HCT116 (cell line): ENCODE measurements at regions not wholly inside any gene's neighbourhood (a gene's known extent, or its start where the extent isn't known, plus 50 kb on each side); places are given as distances from the start of the nearest gene placed in this dataset.

Experiments used
- ATAC-seq: fragments of 200-7000 bp; cut with Tn5 transposase; 2 replicates; pipeline ENCODE4 v1.9.1; 2020; ENCODE audit warnings: mild to moderate bottlenecking, moderate library complexity
- BruUV-seq: library from RNA; stranded (reverse); fragments of 400-500 nt; replicated peaks from 2 replicates; lab custom pipeline; 2021; lab: Mats Ljungman, UMichigan
- CTCF ChIA-PET: fragments of 300-600 bp; sonication (Branson Sonifier 250); formaldehyde crosslinking; loops from one replicate; lab custom pipeline; 2021; ENCODE audit warnings: antibody characterized with exemption; lab: Charles Lee
- POLR2A ChIA-PET: fragments of 300-600, 350-600 bp; sonication (Branson Sonifier 250); formaldehyde crosslinking; loops from one replicate; lab custom pipeline; 2021; ENCODE audit warnings: antibody characterized with exemption; lab: Charles Lee
- RAD21 ChIA-PET, 2 experiments: fragments of 300-600 bp; sonication (Branson Sonifier 250); formaldehyde crosslinking; loops; one replicate each; lab custom pipeline; 2023; ENCODE audit warnings: low total read pairs in 2 of 2; ENCODE audit not compliant: uncharacterized antibody in 2 of 2, unreplicated experiment in 2 of 2, low non-redundant PET in 1 of 2; lab: Charles Lee
- DNase-seq: peaks from one replicate; pipeline ENCODE4 v3.0.0-alpha.2; 2010; ENCODE audit warnings: low read depth, low spot score
- H2AFZ ChIP-seq: fragments of 200-600 bp; shearing (Covaris generic), sonication (generic); 2 replicates; pipeline ENCODE4 v1.6.1; 2017; ENCODE audit warnings: low read depth, mixed run types, mixed read lengths, antibody characterized with exemption, low read length; ENCODE audit not compliant: poor library complexity, severe bottlenecking
- H3K27ac ChIP-seq: 2 replicates; pipeline ENCODE4 v1.5.1; 2012; ENCODE audit warnings: low read depth, low read length
- H3K27me3 ChIP-seq: fragments of 200-600 bp; sonication (generic); 2 replicates; pipeline ENCODE4 v1.6.1; 2016; ENCODE audit warnings: mixed run types, low read length, mixed read lengths; ENCODE audit not compliant: insufficient read depth
- H3K36me3 ChIP-seq, 2 experiments: fragments of 200-500 bp in 1 of 2; fragments of 200-600 bp in 1 of 2; sonication (Bioruptor generic) in 1 of 2; sonication (generic) in 1 of 2; 2 replicates each; pipeline versions ENCODE4 v1.5.1 to v1.6.1; 2014 to 2016; ENCODE audit warnings: low read length in 2 of 2, inconsistent platforms in 1 of 2, mixed read lengths in 1 of 2, mixed run types in 1 of 2; ENCODE audit not compliant: insufficient read depth in 2 of 2, control insufficient read depth in 1 of 2
- H3K4me1 ChIP-seq, 2 experiments: fragments of 200-600 bp in 1 of 2; sonication (generic) in 1 of 2; 2 replicates each; pipeline versions ENCODE4 v1.5.1 to v1.6.1; 2012 to 2017; ENCODE audit warnings: low read length in 2 of 2, inconsistent platforms in 1 of 2, mild to moderate bottlenecking in 1 of 2, mixed read lengths in 1 of 2, mixed run types in 1 of 2, moderate library complexity in 1 of 2; ENCODE audit not compliant: insufficient read depth in 2 of 2, control insufficient read depth in 1 of 2
- H3K4me2 ChIP-seq: fragments of 200-600 bp; sonication (generic); 2 replicates; pipeline ENCODE4 v1.6.1; 2017; ENCODE audit warnings: mixed run types, low read length, mixed read lengths
- H3K4me3 ChIP-seq, 2 experiments: fragments of 200-600 bp in 1 of 2; sonication (generic) in 1 of 2; replicated peaks in 1 of 2; 2 replicates each; pipeline ENCODE4 v1.5.1; 2011 to 2016; ENCODE audit warnings: low read length in 2 of 2, control low read depth in 1 of 2, low read depth in 1 of 2, mild to moderate bottlenecking in 1 of 2, mixed read lengths in 1 of 2, mixed run types in 1 of 2
- H3K79me2 ChIP-seq: fragments of 200-600 bp; sonication (generic); 2 replicates; pipeline ENCODE4 v1.6.1; 2017; ENCODE audit warnings: mild to moderate bottlenecking, mixed run types, low read length, moderate library complexity, mixed read lengths; ENCODE audit not compliant: insufficient read depth
- H3K9ac ChIP-seq: fragments of 200-600 bp; sonication (generic); 2 replicates; pipeline ENCODE4 v1.6.1; 2016; ENCODE audit warnings: low read length, mixed read lengths
- H3K9me2 ChIP-seq: fragments of 200-600 bp; sonication (generic), shearing (Covaris generic); 2 replicates; pipeline ENCODE4 v1.6.1; 2017; ENCODE audit warnings: mixed run types, mild to moderate bottlenecking, moderate library complexity; ENCODE audit not compliant: insufficient read depth
- H3K9me3 ChIP-seq, 2 experiments: fragments of 200-500 bp in 1 of 2; fragments of 200-600 bp in 1 of 2; sonication (Bioruptor generic) in 1 of 2; sonication (generic) in 1 of 2; 2 replicates each; pipeline ENCODE4 v1.6.1; 2014 to 2017; ENCODE audit warnings: low read length in 2 of 2, mixed read lengths in 2 of 2, inconsistent platforms in 1 of 2, low read depth in 1 of 2, mild to moderate bottlenecking in 1 of 2, mixed run types in 1 of 2, moderate library complexity in 1 of 2; ENCODE audit not compliant: control insufficient read depth in 1 of 2, insufficient read depth in 1 of 2
- H4K20me1 ChIP-seq: fragments of 200-600 bp; sonication (generic), shearing (Covaris generic); 2 replicates; pipeline ENCODE4 v1.6.1; 2017; ENCODE audit warnings: mixed run types, mild to moderate bottlenecking, moderate library complexity; ENCODE audit not compliant: insufficient read depth
- EGR1 ChIP-seq: IDR thresholded peaks from 2 replicates; pipeline ENCODE4 v1.6.1; 2012; ENCODE audit warnings: low read depth
- EZH2 ChIP-seq: fragments of 200-600 bp; sonication (generic); IDR thresholded peaks from 2 replicates; pipeline ENCODE4 v1.6.1; 2017; ENCODE audit warnings: antibody characterized with exemption, mixed run types
- EZH2phosphoT487 ChIP-seq: fragments of 200-600 bp; IDR thresholded peaks from 2 replicates; pipeline ENCODE4 v1.6.1; 2018; ENCODE audit warnings: antibody characterized with exemption, borderline replicate concordance
- FOSL1 ChIP-seq: IDR thresholded peaks from 2 replicates; pipeline ENCODE4 v1.6.1; 2012; ENCODE audit warnings: low read depth
- JUND ChIP-seq: IDR thresholded peaks from 2 replicates; pipeline ENCODE4 v1.6.1; 2012
- POLR2A ChIP-seq: IDR thresholded peaks from 2 replicates; pipeline ENCODE4 v1.7.0; 2011; ENCODE audit warnings: borderline replicate concordance; ENCODE audit not compliant: insufficient read depth, insufficient read length; ENCODE audit errors: extremely low read depth
- POLR2AphosphoS5 ChIP-seq: IDR thresholded peaks from 2 replicates; pipeline ENCODE4 v1.6.1; 2011; ENCODE audit warnings: mild to moderate bottlenecking, low read depth, low read length, moderate library complexity
- SIN3A ChIP-seq: IDR thresholded peaks from 2 replicates; pipeline ENCODE4 v1.6.1; 2012; ENCODE audit warnings: low read depth
- SRF ChIP-seq: IDR thresholded peaks from 2 replicates; pipeline ENCODE4 v1.6.1; 2012; ENCODE audit warnings: low read depth
- TCF7L2 ChIP-seq: IDR thresholded peaks from 2 replicates; pipeline ENCODE4 v1.7.0; 2011; ENCODE audit warnings: borderline replicate concordance, inconsistent platforms; ENCODE audit not compliant: insufficient read depth, insufficient read length; ENCODE audit errors: extremely low read depth
- YY1 ChIP-seq: IDR thresholded peaks from 2 replicates; pipeline ENCODE4 v1.6.1; 2011; ENCODE audit warnings: low read length, low read depth, moderate library complexity, mild to moderate bottlenecking; ENCODE audit not compliant: insufficient replicate concordance; ENCODE audit errors: extremely low read depth
- ZFX ChIP-seq: fragments of 450-650 bp; IDR thresholded peaks from 2 replicates; pipeline ENCODE4 v1.6.1; 2017
- ZNF274 ChIP-seq: fragments of 200-500 bp; sonication (Bioruptor generic); IDR thresholded peaks from 2 replicates; pipeline ENCODE4 v1.6.1; 2014; ENCODE audit warnings: mild to moderate bottlenecking, low read depth, low read length, inconsistent platforms
- intact Hi-C: fragments of 100-400 bp; cut with micrococcal nuclease; formaldehyde crosslinking; loops from 2 replicates; pipeline ENCODE4 v1.10.0; 2022
- TF ChIP-seq, protein P1 (sequence below): IDR thresholded peaks from 2 replicates; pipeline ENCODE4 v1.6.1; 2012
- TF ChIP-seq, protein P2 (sequence below): IDR thresholded peaks from 2 replicates; pipeline ENCODE4 v1.6.1; 2012
- TF ChIP-seq, protein P3 (sequence below): IDR thresholded peaks from 2 replicates; pipeline ENCODE4 v1.6.1; 2011; ENCODE audit warnings: mild to moderate bottlenecking, low read length, moderate library complexity; ENCODE audit not compliant: insufficient replicate concordance; ENCODE audit errors: extremely low read depth
- TF ChIP-seq, protein P4 (sequence below): IDR thresholded peaks from 2 replicates; pipeline ENCODE4 v1.6.1; 2012; ENCODE audit warnings: low read depth

DNA sequence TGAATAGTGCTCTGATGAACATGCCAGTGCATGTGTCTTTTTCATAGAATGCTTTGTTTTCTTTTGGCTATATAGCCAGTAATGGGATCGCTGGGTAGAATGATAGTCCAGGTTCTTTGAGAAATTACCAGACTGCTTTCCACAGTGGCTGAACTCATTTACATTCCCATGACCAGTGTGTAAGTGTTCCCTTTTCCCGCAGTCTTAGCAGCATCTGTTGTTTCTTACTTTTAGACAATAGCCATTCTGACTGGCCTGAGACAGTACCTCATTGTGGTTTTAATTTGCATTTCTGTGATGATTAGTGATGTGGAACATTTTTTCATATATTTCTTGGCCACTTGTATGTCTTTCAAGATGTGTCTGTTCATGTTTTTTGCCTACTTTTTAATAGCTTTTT, 784.5 kb downstream of the USP25 start:
- no peak for DNase-seq

More for the DNA sequence above, 784.5 kb downstream of the USP25 start:
- ChIA-PET CTCF (no interaction called here), POLR2A (no interaction called here), RAD21 (no interaction called here)
- H3K9me2 ChIP-seq: no peaks in the 10 kb centered on the region
- no peak overlapping the region for H3K27ac ChIP-seq
- no peaks in the 10 kb centered on the region for H3K79me2 ChIP-seq
- no peaks in the 10 kb centered on the region for H3K27me3 ChIP-seq
- no peak overlapping the region for H3K4me3 ChIP-seq
- ATAC-seq: no peak
- no peak for TF ChIP-seq SIN3A
- no peak for TF ChIP-seq TCF7L2
- no peak for TF ChIP-seq JUND
- no peak for TF ChIP-seq EZH2
- no peak for TF ChIP-seq POLR2A
- TF ChIP-seq, protein P1, sequence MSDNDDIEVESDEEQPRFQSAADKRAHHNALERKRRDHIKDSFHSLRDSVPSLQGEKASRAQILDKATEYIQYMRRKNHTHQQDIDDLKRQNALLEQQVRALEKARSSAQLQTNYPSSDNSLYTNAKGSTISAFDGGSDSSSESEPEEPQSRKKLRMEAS: no peak
- TF ChIP-seq, protein P2, sequence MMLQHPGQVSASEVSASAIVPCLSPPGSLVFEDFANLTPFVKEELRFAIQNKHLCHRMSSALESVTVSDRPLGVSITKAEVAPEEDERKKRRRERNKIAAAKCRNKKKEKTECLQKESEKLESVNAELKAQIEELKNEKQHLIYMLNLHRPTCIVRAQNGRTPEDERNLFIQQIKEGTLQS: no peak
- no peak for TF ChIP-seq POLR2AphosphoS5
- TF ChIP-seq, protein P3, sequence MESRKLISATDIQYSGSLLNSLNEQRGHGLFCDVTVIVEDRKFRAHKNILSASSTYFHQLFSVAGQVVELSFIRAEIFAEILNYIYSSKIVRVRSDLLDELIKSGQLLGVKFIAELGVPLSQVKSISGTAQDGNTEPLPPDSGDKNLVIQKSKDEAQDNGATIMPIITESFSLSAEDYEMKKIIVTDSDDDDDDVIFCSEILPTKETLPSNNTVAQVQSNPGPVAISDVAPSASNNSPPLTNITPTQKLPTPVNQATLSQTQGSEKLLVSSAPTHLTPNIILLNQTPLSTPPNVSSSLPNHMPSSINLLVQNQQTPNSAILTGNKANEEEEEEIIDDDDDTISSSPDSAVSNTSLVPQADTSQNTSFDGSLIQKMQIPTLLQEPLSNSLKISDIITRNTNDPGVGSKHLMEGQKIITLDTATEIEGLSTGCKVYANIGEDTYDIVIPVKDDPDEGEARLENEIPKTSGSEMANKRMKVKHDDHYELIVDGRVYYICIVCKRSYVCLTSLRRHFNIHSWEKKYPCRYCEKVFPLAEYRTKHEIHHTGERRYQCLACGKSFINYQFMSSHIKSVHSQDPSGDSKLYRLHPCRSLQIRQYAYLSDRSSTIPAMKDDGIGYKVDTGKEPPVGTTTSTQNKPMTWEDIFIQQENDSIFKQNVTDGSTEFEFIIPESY: no peak
- TF ChIP-seq, protein P4, sequence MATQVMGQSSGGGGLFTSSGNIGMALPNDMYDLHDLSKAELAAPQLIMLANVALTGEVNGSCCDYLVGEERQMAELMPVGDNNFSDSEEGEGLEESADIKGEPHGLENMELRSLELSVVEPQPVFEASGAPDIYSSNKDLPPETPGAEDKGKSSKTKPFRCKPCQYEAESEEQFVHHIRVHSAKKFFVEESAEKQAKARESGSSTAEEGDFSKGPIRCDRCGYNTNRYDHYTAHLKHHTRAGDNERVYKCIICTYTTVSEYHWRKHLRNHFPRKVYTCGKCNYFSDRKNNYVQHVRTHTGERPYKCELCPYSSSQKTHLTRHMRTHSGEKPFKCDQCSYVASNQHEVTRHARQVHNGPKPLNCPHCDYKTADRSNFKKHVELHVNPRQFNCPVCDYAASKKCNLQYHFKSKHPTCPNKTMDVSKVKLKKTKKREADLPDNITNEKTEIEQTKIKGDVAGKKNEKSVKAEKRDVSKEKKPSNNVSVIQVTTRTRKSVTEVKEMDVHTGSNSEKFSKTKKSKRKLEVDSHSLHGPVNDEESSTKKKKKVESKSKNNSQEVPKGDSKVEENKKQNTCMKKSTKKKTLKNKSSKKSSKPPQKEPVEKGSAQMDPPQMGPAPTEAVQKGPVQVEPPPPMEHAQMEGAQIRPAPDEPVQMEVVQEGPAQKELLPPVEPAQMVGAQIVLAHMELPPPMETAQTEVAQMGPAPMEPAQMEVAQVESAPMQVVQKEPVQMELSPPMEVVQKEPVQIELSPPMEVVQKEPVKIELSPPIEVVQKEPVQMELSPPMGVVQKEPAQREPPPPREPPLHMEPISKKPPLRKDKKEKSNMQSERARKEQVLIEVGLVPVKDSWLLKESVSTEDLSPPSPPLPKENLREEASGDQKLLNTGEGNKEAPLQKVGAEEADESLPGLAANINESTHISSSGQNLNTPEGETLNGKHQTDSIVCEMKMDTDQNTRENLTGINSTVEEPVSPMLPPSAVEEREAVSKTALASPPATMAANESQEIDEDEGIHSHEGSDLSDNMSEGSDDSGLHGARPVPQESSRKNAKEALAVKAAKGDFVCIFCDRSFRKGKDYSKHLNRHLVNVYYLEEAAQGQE: no peak
- TF ChIP-seq ZNF274: no peak
- TF ChIP-seq EZH2phosphoT487: no peak
- TF ChIP-seq YY1: no peak
- no peak for TF ChIP-seq ZFX
- TF ChIP-seq SRF: no peak
- no peak for TF ChIP-seq EGR1
- TF ChIP-seq FOSL1: no peak
- intact Hi-C loops: no loop called here
- H3K36me3 ChIP-seq: no peaks in the 10 kb centered on the region
- no peak overlapping the region for H2AFZ ChIP-seq
- peaks cover 12 to 13% of the 10 kb centered on the region in 2 experiments; a peak in 2 of 4 replicates for H3K9me3 ChIP-seq
- H3K4me2 ChIP-seq: no peak overlapping the region
- no peak overlapping the region for H3K9ac ChIP-seq
- no peaks in the 10 kb centered on the region; the same call in 1 of the 2 replicates for H4K20me1 ChIP-seq
- no peaks in the 10 kb centered on the region for H3K4me1 ChIP-seq
- BruUV-seq: no TSS peak
